GM21825 (cell line): ENCODE measurements at regions not wholly inside any gene's neighbourhood (a gene's known extent, or its start where the extent isn't known, plus 50 kb on each side); places are given as distances from the start of the nearest gene placed in this dataset.
"Not testable (repeated sequence)": the region's sequence is repeated elsewhere in the genome, so short reads cannot be mapped to it uniquely, and the experiment has no call there.

Source experiments
- ATAC-seq: cut with Tn5 transposase; IDR thresholded peaks from one replicate; pipeline ENCODE4 v1.9.1; 2021; ENCODE audit warnings: mild to moderate bottlenecking, moderate library complexity; ENCODE audit not compliant: unreplicated experiment

- no peak for ATAC-seq
Measured at GRCh38 chr20:12847872-12848271, 160.9 kb upstream of the SPTLC3 start.

- no peak for ATAC-seq
Measured at GRCh38 chr20:12849225-12849910, 159.4 kb upstream of the SPTLC3 start.

- ATAC-seq = not testable (repeated sequence)
Measured at GRCh38 chr20:12857643-12858042, 151.1 kb upstream of the SPTLC3 start.

GRCh38 chr20:12860619-12861247, 148.0 kb upstream of the SPTLC3 start:
- no peak for ATAC-seq

GRCh38 chr20:12869669-12870068, 139.1 kb upstream of the SPTLC3 start:
- no peak for ATAC-seq

- ATAC-seq = no peak
Measured at GRCh38 chr20:12870588-12870987, 138.2 kb upstream of the SPTLC3 start.

- no peak for ATAC-seq
Measured at GRCh38 chr20:12874933-12875332, 133.8 kb upstream of the SPTLC3 start.

- ATAC-seq = no peak
Measured at GRCh38 chr20:12875510-12875909, 133.3 kb upstream of the SPTLC3 start.

GRCh38 chr20:12882832-12883506, 125.8 kb upstream of the SPTLC3 start:
- no peak for ATAC-seq

GRCh38 chr20:12883507-12883885, 125.3 kb upstream of the SPTLC3 start:
- ATAC-seq = no peak

GRCh38 chr20:12886618-12887363, 122.0 kb upstream of the SPTLC3 start:
- ATAC-seq = no peak

GRCh38 chr20:12891643-12892042, 117.1 kb upstream of the SPTLC3 start:
- no peak for ATAC-seq

- ATAC-seq = no peak
Measured at GRCh38 chr20:12893019-12893418, 115.8 kb upstream of the SPTLC3 start.

GRCh38 chr20:12893653-12894052, 115.1 kb upstream of the SPTLC3 start:
- ATAC-seq = no peak

GRCh38 chr20:12894089-12894488, 114.7 kb upstream of the SPTLC3 start:
- ATAC-seq = no peak

GRCh38 chr20:12896180-12896579, 112.6 kb upstream of the SPTLC3 start:
- ATAC-seq = no peak

- ATAC-seq = no peak
Measured at GRCh38 chr20:12902992-12903391, 105.8 kb upstream of the SPTLC3 start.

- ATAC-seq = no peak
Measured at GRCh38 chr20:12906361-12906760, 102.4 kb upstream of the SPTLC3 start.

- no peak for ATAC-seq
Measured at GRCh38 chr20:12911372-12911771, 97.4 kb upstream of the SPTLC3 start.

GRCh38 chr20:12913781-12914443, 94.9 kb upstream of the SPTLC3 start:
- ATAC-seq = no peak

- ATAC-seq = no peak
Measured at GRCh38 chr20:12914804-12915203, 94.0 kb upstream of the SPTLC3 start.
